Ectodermal cell (in vitro differentiated cells): ENCODE measurements at regions not wholly inside any gene's neighbourhood (a gene's known extent, or its start where the extent isn't known, plus 50 kb on each side); places are given as distances from the start of the nearest gene placed in this dataset.
"Not testable (repeated sequence)": the region's sequence is repeated elsewhere in the genome, so short reads cannot be mapped to it uniquely, and the experiment has no call there.

ENCODE experiments used
- H3K27ac ChIP-seq: 2 replicates; pipeline ENCODE4 v1.7.0; 2013; ENCODE audit warnings: mild to moderate bottlenecking, low read depth, low read length; ENCODE audit not compliant: insufficient read depth, poor library complexity, severe bottlenecking
- H3K27me3 ChIP-seq: 2 replicates; pipeline ENCODE4 v1.7.0; 2013; ENCODE audit warnings: mild to moderate bottlenecking, low read length; ENCODE audit not compliant: insufficient read depth, control insufficient read depth, poor library complexity, severe bottlenecking
- H3K36me3 ChIP-seq: one replicate; pipeline ENCODE4 v1.7.0; 2013; ENCODE audit warnings: low read length; ENCODE audit not compliant: control insufficient read depth, insufficient read depth
- H3K4me1 ChIP-seq: one replicate; pipeline ENCODE4 v1.7.0; 2013; ENCODE audit warnings: low read length; ENCODE audit not compliant: control insufficient read depth, insufficient read depth
- H3K4me3 ChIP-seq: 2 replicates; pipeline ENCODE4 v1.7.0; 2013; ENCODE audit warnings: low read depth, low read length, control low read depth; ENCODE audit not compliant: insufficient read depth
- H3K9me3 ChIP-seq: 2 replicates; pipeline ENCODE4 v1.7.0; 2013; ENCODE audit warnings: mild to moderate bottlenecking, low read length, moderate library complexity; ENCODE audit not compliant: control insufficient read depth
- WGBS, 2 experiments: methylation state at CpG; one replicate each; pipeline ENCODE4 v1.1.7; 2013; ENCODE audit warnings: missing lambda C conversion rate in 2 of 2; 5-methylcytosine and 5-hydroxymethylcytosine counted together

- WGBS, 2 experiments = 97% methylated on average over 2 of the region's 2 CpGs
- Histone ChIP-seq H3K9me3 (no peaks in the 10 kb centered on the region), H3K36me3 (no peaks in the 10 kb centered on the region), H3K27ac (no peak overlapping the region), H3K4me1 (no peaks in the 10 kb centered on the region), H3K4me3 (no peak overlapping the region), H3K27me3 (no peaks in the 10 kb centered on the region)
Observed at GRCh38 chr1:184181044-184181443, 129.5 kb downstream of the TSEN15 start.

- Histone ChIP-seq H3K27me3 (no peaks in the 10 kb centered on the region), H3K27ac (no peak overlapping the region), H3K4me3 (no peak overlapping the region), H3K4me1 (no peaks in the 10 kb centered on the region), H3K9me3 (no peaks in the 10 kb centered on the region), H3K36me3 (no peaks in the 10 kb centered on the region)
- WGBS, 2 experiments = 91 to 97% methylated on average over 3 of the region's 3 CpGs
Observed at GRCh38 chr1:184183919-184184318, 132.4 kb downstream of the TSEN15 start.

- not testable (repeated sequence) for H3K36me3 ChIP-seq, H3K27me3 ChIP-seq, H3K4me3 ChIP-seq, H3K9me3 ChIP-seq, H3K27ac ChIP-seq, H3K4me1 ChIP-seq
- 80 to 92% methylated on average over 1 to 3 of the region's 3 CpGs for WGBS, 2 experiments
Observed at GRCh38 chr1:184184614-184185013, 133.1 kb downstream of the TSEN15 start.

GRCh38 chr1:184185347-184185746 is 133.8 kb downstream of the TSEN15 start:
- H3K27me3 ChIP-seq = no peaks in the 10 kb centered on the region
- 94 to 97% methylated on average over 3 of the region's 3 CpGs for WGBS, 2 experiments
- H3K9me3 ChIP-seq = no peaks in the 10 kb centered on the region

GRCh38 chr1:184186167-184186566 is 134.6 kb downstream of the TSEN15 start:
- no peaks in the 10 kb centered on the region for H3K4me1 ChIP-seq
- H3K36me3 ChIP-seq = no peaks in the 10 kb centered on the region
- H3K27me3 ChIP-seq = no peaks in the 10 kb centered on the region
- no peak overlapping the region for H3K4me3 ChIP-seq
- H3K27ac ChIP-seq = no peak overlapping the region
- no peaks in the 10 kb centered on the region for H3K9me3 ChIP-seq

More at GRCh38 chr1:184185347-184185746, 133.8 kb downstream of the TSEN15 start:
- H3K27ac ChIP-seq = no peak overlapping the region
- no peaks in the 10 kb centered on the region for H3K4me1 ChIP-seq
- H3K4me3 ChIP-seq = no peak overlapping the region
- no peaks in the 10 kb centered on the region for H3K36me3 ChIP-seq

- H3K27ac ChIP-seq = no peak overlapping the region
- no peaks in the 10 kb centered on the region for H3K36me3 ChIP-seq
- H3K4me3 ChIP-seq = no peak overlapping the region
- no peaks in the 10 kb centered on the region for H3K27me3 ChIP-seq
- H3K4me1 ChIP-seq = no peaks in the 10 kb centered on the region
- WGBS, 2 experiments = 97% methylated on average over 2 of the region's 3 CpGs
- H3K9me3 ChIP-seq = no peaks in the 10 kb centered on the region
Observed at GRCh38 chr1:184187097-184187496, 135.6 kb downstream of the TSEN15 start.

GRCh38 chr1:184188037-184188436 is 136.5 kb downstream of the TSEN15 start:
- Histone ChIP-seq H3K4me1 (no peaks in the 10 kb centered on the region), H3K9me3 (no peaks in the 10 kb centered on the region), H3K27me3 (no peaks in the 10 kb centered on the region), H3K4me3 (no peak overlapping the region), H3K36me3 (no peaks in the 10 kb centered on the region), H3K27ac (no peak overlapping the region)
- WGBS, 2 experiments = 90 to 97% methylated on average over 1 to 2 of the region's 2 CpGs

GRCh38 chr1:184189361-184189760 is 137.8 kb downstream of the TSEN15 start:
- H3K27ac ChIP-seq = no peak overlapping the region
- H3K4me1 ChIP-seq = no peaks in the 10 kb centered on the region
- no peaks in the 10 kb centered on the region for H3K36me3 ChIP-seq
- H3K27me3 ChIP-seq = no peaks in the 10 kb centered on the region
- no peaks in the 10 kb centered on the region for H3K9me3 ChIP-seq
- no peak overlapping the region for H3K4me3 ChIP-seq

GRCh38 chr1:184190616-184191015 is 139.1 kb downstream of the TSEN15 start:
- Histone ChIP-seq H3K27ac (no peak overlapping the region), H3K27me3 (no peaks in the 10 kb centered on the region), H3K9me3 (no peaks in the 10 kb centered on the region), H3K4me3 (no peak overlapping the region), H3K36me3 (no peaks in the 10 kb centered on the region), H3K4me1 (no peaks in the 10 kb centered on the region)
- 89 to 100% methylated on average over 1 to 2 of the region's 2 CpGs for WGBS, 2 experiments

GRCh38 chr1:184191181-184191621 is 139.7 kb downstream of the TSEN15 start:
- Histone ChIP-seq H3K27me3 (no peaks in the 10 kb centered on the region), H3K27ac (no peak overlapping the region)
- 80 to 86% methylated on average over 12 of the region's 12 CpGs for WGBS, 2 experiments

GRCh38 chr1:184192796-184193195 is 141.3 kb downstream of the TSEN15 start:
- Histone ChIP-seq H3K4me1 (no peaks in the 10 kb centered on the region), H3K36me3 (no peaks in the 10 kb centered on the region), H3K9me3 (no peaks in the 10 kb centered on the region), H3K27ac (no peak overlapping the region), H3K27me3 (no peaks in the 10 kb centered on the region), H3K4me3 (no peak overlapping the region)
- WGBS, 2 experiments = 96 to 100% methylated on average over 1 of the region's 1 CpG

More at GRCh38 chr1:184191181-184191621, 139.7 kb downstream of the TSEN15 start:
- no peaks in the 10 kb centered on the region for H3K9me3 ChIP-seq
- H3K4me1 ChIP-seq = no peaks in the 10 kb centered on the region
- H3K4me3 ChIP-seq = no peak overlapping the region
- no peaks in the 10 kb centered on the region for H3K36me3 ChIP-seq
